ENCODE measurements at regions not wholly inside any gene's neighbourhood (a gene's known extent, or its start where the extent isn't known, plus 50 kb on each side); places are given as distances from the start of the nearest gene placed in this dataset.

GRCh38 chr6:74282143-74282689, 586.2 kb downstream of the CD109 start:
- Histone ChIP-seq H3K27ac (ENCODE audit: extremely low read length, insufficient read depth, low read length) (no peak overlapping the region), H3K4me3 (replicated peaks in 1 of 3; ENCODE audit: insufficient read depth in 1 of 3, low read depth in 2 of 3, low read length in 3 of 3) (no peak overlapping the region), H3K9ac (ENCODE audit: insufficient read depth, low read depth, low read length) (no peak overlapping the region), H3K9me3 (ENCODE audit: low read length) (no peaks in the 10 kb centered on the region), H3K79me2 (ENCODE audit: insufficient read depth, low read length) (no peaks in the 10 kb centered on the region), H3K27me3 (ENCODE audit: control insufficient read depth in 1 of 2, insufficient read depth in 2 of 2, low read length in 2 of 2) (no peaks in the 10 kb centered on the region), H3K36me3 (replicated peaks in 1 of 2; ENCODE audit: control insufficient read depth in 1 of 2, insufficient read depth in 2 of 2, low read length in 2 of 2) (no peaks in the 10 kb centered on the region), H3K4me2 (ENCODE audit: low read depth, low read length) (no peak overlapping the region), H4K20me1 (ENCODE audit: insufficient read depth, low read length) (no peaks in the 10 kb centered on the region), H3K4me1 (ENCODE audit: insufficient read depth, low read length) (no peaks in the 10 kb centered on the region), H2AFZ (ENCODE audit: low read length) (no peak overlapping the region)
- ATAC-seq = no peak
- DNase-seq (ENCODE audit: low spot score) = no peak
- intact Hi-C loops (cut with micrococcal nuclease; ENCODE audit: unreplicated experiment) (no loop called here), in situ Hi-C loops (cut with HindIII; ENCODE audit: extremely low pct_ligation_motif_present, low pct_unique_long_range_greater_than_20kb) (no loop called here)
- no TSS peak for BruUV-seq (replicated peaks)
- CTCF ChIA-PET (ENCODE audit: low intra/inter-chr PET ratio, low total read pairs) = no interaction called here
- POLR2A ChIA-PET = no interaction called here
- WGBS (ENCODE audit: low lambda C conversion rate) = 48% methylated on average over 13 of the region's 13 CpGs
- FAIRE-seq = no peak
- TF ChIP-seq ZSCAN20 (CRISPR knock-in tag; IDR thresholded peaks at IDR 0.05; ENCODE audit: borderline replicate concordance) (no peak), FOXM1 (CRISPR knock-in tag; IDR thresholded peaks at IDR 0.05) (no peak), ZNF563 (CRISPR knock-in tag; IDR thresholded peaks at IDR 0.05) (no peak), KLF12 (CRISPR knock-in tag; IDR thresholded peaks at IDR 0.05; ENCODE audit: borderline replicate concordance) (no peak), DMAP1 (CRISPR knock-in tag; IDR thresholded peaks at IDR 0.05) (no peak), ZBTB49 (CRISPR knock-in tag; IDR thresholded peaks at IDR 0.05; ENCODE audit: borderline replicate concordance) (no peak), ZNF333 (CRISPR knock-in tag; IDR thresholded peaks at IDR 0.05; ENCODE audit: borderline replicate concordance) (no peak), HINFP (CRISPR knock-in tag; IDR thresholded peaks at IDR 0.05; ENCODE audit: low read depth) (no peak), ATF1 (CRISPR knock-in tag; IDR thresholded peaks at IDR 0.05) (no peak), RAD51 (IDR thresholded peaks at IDR 0.05; ENCODE audit: borderline replicate concordance) (no peak), ZFP36L2 (CRISPR knock-in tag; IDR thresholded peaks at IDR 0.05) (no peak), ZNF672 (CRISPR knock-in tag; IDR thresholded peaks at IDR 0.05) (no peak), PRDM15 (CRISPR knock-in tag; IDR thresholded peaks at IDR 0.05) (no peak), HIVEP1 (CRISPR knock-in tag; IDR thresholded peaks at IDR 0.05) (no peak), CBX1 (IDR thresholded peaks at IDR 0.05; ENCODE audit: low read depth) (no peak)

All from HepG2 (cell line).